Mesodermal cell (in vitro differentiated cells): ENCODE measurements at regions not wholly inside any gene's neighbourhood (a gene's known extent, or its start where the extent isn't known, plus 50 kb on each side); places are given as distances from the start of the nearest gene placed in this dataset.
"Not testable (repeated sequence)": the region's sequence is repeated elsewhere in the genome, so short reads cannot be mapped to it uniquely, and the experiment has no call there.

Experiments used
- H3K27ac ChIP-seq: 2 replicates; pipeline ENCODE4 v1.7.0; 2013; ENCODE audit warnings: mild to moderate bottlenecking, low read depth, low read length, moderate library complexity; ENCODE audit not compliant: severe bottlenecking
- H3K36me3 ChIP-seq: 2 replicates; pipeline ENCODE4 v1.7.1; 2013; ENCODE audit warnings: mild to moderate bottlenecking, low read length, moderate library complexity; ENCODE audit not compliant: control insufficient read depth, insufficient read depth
- H3K4me1 ChIP-seq: one replicate; pipeline ENCODE4 v1.7.1; 2013; ENCODE audit warnings: mild to moderate bottlenecking, low read length; ENCODE audit not compliant: insufficient read depth, control insufficient read depth, poor library complexity, severe bottlenecking
- H3K4me3 ChIP-seq: 2 replicates; pipeline ENCODE4 v1.7.0; 2013; ENCODE audit warnings: low read length, control low read depth, mild to moderate bottlenecking; ENCODE audit not compliant: insufficient read depth, poor library complexity, severe bottlenecking; ENCODE audit errors: extremely low read depth
- H3K9me3 ChIP-seq: 2 replicates; pipeline ENCODE4 v1.7.1; 2013; ENCODE audit warnings: mild to moderate bottlenecking, low read length, moderate library complexity; ENCODE audit not compliant: control insufficient read depth
- WGBS, 2 experiments: methylation state at CpG; one replicate each; pipeline ENCODE4 v1.1.5; 2013; ENCODE audit warnings: missing lambda C conversion rate in 2 of 2; ENCODE audit not compliant: insufficient coverage in 2 of 2; 5-methylcytosine and 5-hydroxymethylcytosine counted together

DNA sequence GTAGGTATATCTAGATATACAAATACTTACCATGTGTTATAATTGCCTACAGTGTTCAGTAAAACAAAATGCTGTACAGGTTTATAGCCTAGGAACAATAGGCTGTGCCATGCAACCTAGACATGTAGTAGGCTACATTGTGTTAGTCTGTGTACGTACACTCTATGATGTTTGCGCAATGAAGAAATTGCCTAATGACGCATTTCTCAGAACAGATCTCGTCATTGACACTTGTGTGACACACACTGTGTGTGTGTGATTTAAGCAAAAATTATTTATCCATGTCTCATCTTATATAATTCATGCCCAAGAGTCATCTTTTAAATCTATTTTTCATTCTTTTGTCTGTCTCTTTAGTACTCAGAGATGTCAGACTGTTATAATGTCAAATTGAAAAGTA is 1888.8 kb upstream of the PCDH20 start:
- WGBS, 2 experiments, result 100% methylated on average over 1 of the region's 4 CpGs; no CpG with 5 or more reads in 1 of the 2 experiments
- H3K36me3 ChIP-seq, result no peaks in the 10 kb centered on the region
- H3K9me3 ChIP-seq, result no peaks in the 10 kb centered on the region
- H3K27ac ChIP-seq, result no peak overlapping the region
- H3K4me3 ChIP-seq, result no peak overlapping the region
- H3K4me1 ChIP-seq, result no peaks in the 10 kb centered on the region

DNA sequence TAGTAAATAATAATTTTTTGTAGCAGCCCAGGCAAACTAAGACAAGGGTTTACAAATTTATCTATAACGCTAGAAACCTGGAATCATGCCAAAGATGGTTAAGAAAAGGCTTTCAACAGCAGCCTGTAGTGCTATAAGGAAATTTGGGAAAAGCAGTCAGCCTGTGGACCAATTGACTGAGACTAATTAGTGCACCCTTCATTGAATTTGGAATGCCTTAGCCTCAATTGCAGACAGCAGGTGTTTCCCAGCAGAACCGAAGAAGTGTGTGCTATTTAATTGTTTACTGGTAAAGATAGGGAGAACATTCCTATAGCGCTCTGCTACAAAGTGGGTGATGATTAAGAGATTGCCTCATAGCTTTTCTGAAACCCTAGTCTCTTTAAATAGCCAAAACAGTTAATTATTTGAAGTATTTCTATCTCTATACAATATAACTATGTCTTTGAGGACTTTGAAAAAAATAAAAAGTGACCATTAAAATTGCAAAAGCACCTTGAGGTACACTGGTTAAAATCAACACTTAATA is 1884.3 kb upstream of the PCDH20 start:
- H3K27ac ChIP-seq, result no peak overlapping the region
- H3K36me3 ChIP-seq, result no peaks in the 10 kb centered on the region
- no peak overlapping the region for H3K4me3 ChIP-seq
- no peaks in the 10 kb centered on the region for H3K4me1 ChIP-seq
- no peaks in the 10 kb centered on the region for H3K9me3 ChIP-seq
- 80 to 89% methylated on average over 1 to 2 of the region's 3 CpGs for WGBS, 2 experiments

DNA sequence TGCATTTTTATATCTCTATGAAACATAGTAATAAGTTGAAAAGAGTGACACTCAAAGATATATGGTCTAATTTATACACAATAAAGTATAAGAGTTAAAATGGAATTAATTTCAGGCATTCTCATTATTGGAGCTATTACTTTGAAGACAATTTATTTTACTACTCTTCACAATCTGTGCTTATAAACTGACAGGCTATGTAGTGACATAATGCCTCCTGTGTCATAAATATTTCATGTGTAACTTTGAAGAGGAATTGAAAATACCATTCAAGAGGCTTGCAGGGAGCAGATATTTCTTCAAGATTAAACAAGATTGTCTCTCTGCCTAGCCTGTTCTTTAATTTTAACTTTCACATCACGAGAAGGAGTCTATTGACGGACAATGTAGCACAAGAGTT is 1881.5 kb upstream of the PCDH20 start:
- Histone ChIP-seq H3K9me3 (no peaks in the 10 kb centered on the region), H3K36me3 (no peaks in the 10 kb centered on the region), H3K27ac (no peak overlapping the region), H3K4me3 (no peak overlapping the region), H3K4me1 (no peaks in the 10 kb centered on the region)
- WGBS, 2 experiments, result no CpG with 5 or more reads among the region's 2 CpGs

- H3K4me1 ChIP-seq, result no peaks in the 10 kb centered on the region
- H3K36me3 ChIP-seq, result no peaks in the 10 kb centered on the region
- H3K27ac ChIP-seq, result no peak overlapping the region
- 89 to 100% methylated on average over 1 to 2 of the region's 5 CpGs for WGBS, 2 experiments
- no peaks in the 10 kb centered on the region for H3K9me3 ChIP-seq
- no peak overlapping the region for H3K4me3 ChIP-seq
Observed at GRCh38 chr13:63291701-63292100, 1876.1 kb upstream of the PCDH20 start.

DNA sequence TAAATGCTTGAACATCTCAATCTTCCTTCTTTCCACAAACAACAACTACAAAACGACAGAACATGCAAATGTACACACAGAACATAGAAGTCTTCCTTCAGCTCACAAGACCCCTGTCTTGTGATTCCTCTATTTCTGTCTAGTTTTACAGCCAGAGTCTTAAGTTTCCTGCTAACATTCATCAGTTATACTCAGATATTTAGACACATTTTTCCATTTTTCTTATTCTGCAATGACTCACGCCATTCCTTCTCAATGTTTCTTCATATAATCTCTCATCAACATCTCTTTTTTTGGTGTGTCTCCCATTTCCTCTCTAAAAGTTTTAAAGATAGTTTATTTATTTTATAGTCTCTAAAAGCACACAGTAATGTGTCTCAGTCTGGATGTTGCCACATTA is 1872.9 kb upstream of the PCDH20 start:
- Histone ChIP-seq H3K27ac (no peak overlapping the region), H3K4me3 (no peak overlapping the region), H3K36me3 (no peaks in the 10 kb centered on the region), H3K4me1 (no peaks in the 10 kb centered on the region), H3K9me3 (no peaks in the 10 kb centered on the region)
- WGBS, 2 experiments, result 64 to 92% methylated on average over 1 to 2 of the region's 2 CpGs

DNA sequence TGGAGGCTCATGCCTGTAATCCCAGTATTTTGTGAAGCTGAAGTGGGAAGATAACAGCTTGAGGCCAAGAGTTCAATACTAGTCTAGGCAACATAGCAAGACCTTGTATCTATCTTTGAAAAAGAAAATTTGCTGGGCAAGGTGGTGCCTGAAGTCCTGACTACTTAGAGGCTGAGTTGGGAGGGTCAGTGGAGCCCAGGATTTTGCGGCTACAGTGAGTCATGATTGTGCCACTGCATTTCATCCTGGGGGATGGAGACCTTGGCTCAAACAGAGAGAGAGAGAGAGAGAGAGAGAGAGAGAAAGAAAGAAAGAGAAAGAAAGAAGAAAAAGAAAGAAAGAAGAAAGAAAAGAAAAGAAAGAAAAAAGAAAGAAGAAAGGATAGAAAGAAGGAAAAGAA is 1872.3 kb upstream of the PCDH20 start:
- H3K4me1 ChIP-seq, result no peaks in the 10 kb centered on the region
- no peaks in the 10 kb centered on the region for H3K9me3 ChIP-seq
- no peak overlapping the region for H3K27ac ChIP-seq
- H3K4me3 ChIP-seq, result no peak overlapping the region
- 88 to 89% methylated on average over 1 of the region's 1 CpG for WGBS, 2 experiments
- H3K36me3 ChIP-seq, result no peaks in the 10 kb centered on the region

- no peak overlapping the region for H3K27ac ChIP-seq
- H3K9me3 ChIP-seq, result no peaks in the 10 kb centered on the region
- no peak overlapping the region for H3K4me3 ChIP-seq
- no peaks in the 10 kb centered on the region for H3K4me1 ChIP-seq
- H3K36me3 ChIP-seq, result no peaks in the 10 kb centered on the region
- no CpG with 5 or more reads among the region's 1 CpG for WGBS, 2 experiments
Observed at GRCh38 chr13:63285426-63285825, 1869.8 kb upstream of the PCDH20 start.

GRCh38 chr13:63279136-63279535 is 1863.5 kb upstream of the PCDH20 start:
- no CpG with 5 or more reads among the region's 2 CpGs for WGBS, 2 experiments
- Histone ChIP-seq H3K4me3 (no peak overlapping the region), H3K9me3 (no peaks in the 10 kb centered on the region)

GRCh38 chr13:63274772-63275171 is 1859.1 kb upstream of the PCDH20 start:
- H3K9me3 ChIP-seq, result no peaks in the 10 kb centered on the region
- no peaks in the 10 kb centered on the region for H3K36me3 ChIP-seq
- no peak overlapping the region for H3K4me3 ChIP-seq
- no peak overlapping the region for H3K27ac ChIP-seq
- WGBS, 2 experiments, result no CpG with 5 or more reads among the region's 1 CpG
- H3K4me1 ChIP-seq, result no peaks in the 10 kb centered on the region

More at GRCh38 chr13:63279136-63279535, 1863.5 kb upstream of the PCDH20 start:
- H3K36me3 ChIP-seq, result no peaks in the 10 kb centered on the region
- no peak overlapping the region for H3K27ac ChIP-seq
- H3K4me1 ChIP-seq, result no peaks in the 10 kb centered on the region

GRCh38 chr13:63249411-63250187 is 1834.0 kb upstream of the PCDH20 start:
- Histone ChIP-seq H3K4me1 (no peaks in the 10 kb centered on the region), H3K9me3 (no peaks in the 10 kb centered on the region), H3K27ac (no peak overlapping the region), H3K36me3 (no peaks in the 10 kb centered on the region), H3K4me3 (no peak overlapping the region)
- 93% methylated on average over 7 to 8 of the region's 9 CpGs for WGBS, 2 experiments

DNA sequence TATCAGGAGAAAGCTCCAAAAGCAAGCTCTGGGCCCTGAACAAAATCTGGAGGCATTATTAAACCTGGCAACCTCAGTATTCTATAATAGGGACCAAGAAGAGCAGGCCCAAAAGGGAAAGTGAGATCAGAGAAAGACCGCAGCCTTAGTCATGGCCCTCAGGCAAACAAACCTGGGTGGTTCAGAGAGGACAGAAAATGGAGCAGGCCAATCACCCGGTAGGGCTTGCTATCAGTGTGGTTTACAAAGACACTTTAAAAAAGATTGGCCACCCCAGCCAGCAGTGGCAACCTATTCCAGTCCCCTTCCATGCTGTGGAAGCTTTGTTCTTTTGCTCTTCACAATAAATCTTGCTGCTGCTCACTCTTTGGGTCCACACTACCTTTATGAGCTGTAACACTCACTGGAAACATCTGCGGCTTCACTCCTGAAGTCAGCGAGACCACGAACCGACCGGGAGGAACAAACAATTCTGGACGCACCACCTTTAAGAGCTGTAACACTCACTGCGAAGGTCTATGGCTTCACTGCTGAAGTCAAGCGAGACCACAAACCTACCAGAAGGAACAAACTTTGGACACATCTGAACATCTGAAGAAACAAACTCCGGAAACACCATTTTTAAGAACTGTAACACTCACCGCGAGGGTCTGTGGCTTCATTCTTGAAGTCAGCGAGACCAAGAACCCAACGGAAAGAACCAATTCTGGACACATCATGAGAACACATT is 1821.2 kb upstream of the PCDH20 start:
- not testable (repeated sequence) for H3K27ac ChIP-seq, H3K9me3 ChIP-seq, H3K4me3 ChIP-seq, H3K36me3 ChIP-seq, H3K4me1 ChIP-seq
- WGBS, 2 experiments, result 90 to 99% methylated on average over 9 to 12 of the region's 15 CpGs
